Prostate gland (tissue), 2 donors: ENCODE measurements at regions not wholly inside any gene's neighbourhood (a gene's known extent, or its start where the extent isn't known, plus 50 kb on each side); places are given as distances from the start of the nearest gene placed in this dataset.

Experiments used
- CTCF ChIP-seq, 4 experiments: fragments of 200-600 bp in 2 of 4; fragments of 450-650 bp in 2 of 4; sonication (generic) in 2 of 4; IDR thresholded peaks; 1 replicate in 3 of 4; 2 replicates in 1 of 4; pipeline ENCODE4 v1.5.1; 2016 to 2019; ENCODE audit warnings: antibody characterized with exemption in 4 of 4, mild to moderate bottlenecking in 2 of 4, moderate library complexity in 2 of 4
- POLR2AphosphoS5 ChIP-seq: sonication (generic); formaldehyde crosslinking; IDR thresholded peaks from one replicate; pipeline ENCODE4 v1.6.1; 2017; ENCODE audit warnings: antibody characterized with exemption

- TF ChIP-seq CTCF (IDR thresholded peaks at IDR 0.05) (no peak), POLR2AphosphoS5 (no peak)
Measured at GRCh38 chr2:237157780-237158102, 72.1 kb downstream of the COPS8 start.
